SJCRH30 (cell line): ENCODE measurements at regions not wholly inside any gene's neighbourhood (a gene's known extent, or its start where the extent isn't known, plus 50 kb on each side); places are given as distances from the start of the nearest gene placed in this dataset.

Experiments
- DNase-seq, 2 experiments: peaks; one replicate each; pipeline ENCODE4 v3.0.0-alpha.2; 2015 to 2020
- H3K27ac ChIP-seq: fragments of 250-450 bp; sonication (Bioruptor Pico); 2 replicates; pipeline ENCODE4 v1.5.1; 2020; ENCODE audit warnings: mild to moderate bottlenecking, moderate library complexity
- H3K27me3 ChIP-seq: fragments of 250-450 bp; sonication (Bioruptor Pico); 2 replicates; pipeline ENCODE4 v1.5.1; 2020; ENCODE audit warnings: mild to moderate bottlenecking, moderate library complexity
- H3K36me3 ChIP-seq: fragments of 250-450 bp; sonication (Bioruptor Pico); 2 replicates; pipeline ENCODE4 v1.5.1; 2020; ENCODE audit warnings: mild to moderate bottlenecking, moderate library complexity
- H3K4me1 ChIP-seq: fragments of 250-450 bp; sonication (Bioruptor Pico); 2 replicates; pipeline ENCODE4 v1.5.1; 2020; ENCODE audit warnings: mild to moderate bottlenecking, moderate library complexity
- H3K4me3 ChIP-seq: fragments of 250-450 bp; sonication (Bioruptor Pico); 2 replicates; pipeline ENCODE4 v1.5.1; 2020; ENCODE audit warnings: mild to moderate bottlenecking, moderate library complexity
- H3K9me3 ChIP-seq: fragments of 250-450 bp; sonication (Bioruptor Pico); replicated peaks from 2 replicates; pipeline ENCODE4 v1.5.1; 2020; ENCODE audit warnings: mild to moderate bottlenecking, moderate library complexity

- H3K27me3 ChIP-seq: no peaks in the 10 kb centered on the region
- no peaks in the 10 kb centered on the region for H3K36me3 ChIP-seq
- DNase-seq: no peak
- no peaks in the 10 kb centered on the region for H3K9me3 ChIP-seq
- H3K27ac ChIP-seq: no peak overlapping the region
- no peak overlapping the region for H3K4me3 ChIP-seq
- H3K4me1 ChIP-seq: peaks cover 18% of the 10 kb centered on the region
These were observed 612.1 kb upstream of the SEMA6A start for GRCh38 chr5:117186751-117187150.

GRCh38 chr5:117183326-117183725 is 608.7 kb upstream of the SEMA6A start:
- Histone ChIP-seq H3K36me3 (no peaks in the 10 kb centered on the region), H3K4me1 (peaks cover 7% of the 10 kb centered on the region), H3K4me3 (no peak overlapping the region), H3K9me3 (peaks cover 3% of the 10 kb centered on the region; the same call in 1 of the 2 replicates), H3K27ac (no peak overlapping the region), H3K27me3 (no peaks in the 10 kb centered on the region)
- DNase-seq: peak in 1 of 2 experiments; percentile 9

- Histone ChIP-seq H3K4me3 (no peak overlapping the region), H3K27me3 (no peaks in the 10 kb centered on the region), H3K4me1 (no peaks in the 10 kb centered on the region; the same call in 1 of the 2 replicates), H3K36me3 (no peaks in the 10 kb centered on the region), H3K9me3 (peaks cover 3% of the 10 kb centered on the region; the same call in 1 of the 2 replicates), H3K27ac (no peak overlapping the region)
- no peak for DNase-seq
These were observed 607.5 kb upstream of the SEMA6A start for GRCh38 chr5:117182104-117182503.

- peaks cover 3% of the 10 kb centered on the region; the same call in 1 of the 2 replicates for H3K9me3 ChIP-seq
- H3K4me3 ChIP-seq: no peak overlapping the region
- H3K27me3 ChIP-seq: no peaks in the 10 kb centered on the region
- H3K36me3 ChIP-seq: no peaks in the 10 kb centered on the region
- no peak for DNase-seq
- H3K27ac ChIP-seq: no peak overlapping the region
- no peaks in the 10 kb centered on the region; the same call in 1 of the 2 replicates for H3K4me1 ChIP-seq
These were observed 602.7 kb upstream of the SEMA6A start for GRCh38 chr5:117177302-117177701.

GRCh38 chr5:117165068-117165467 is 590.4 kb upstream of the SEMA6A start:
- peak overlapping the region; percentile 71 for H3K27ac ChIP-seq
- H3K4me3 ChIP-seq: no peak overlapping the region
- H3K36me3 ChIP-seq: no peaks in the 10 kb centered on the region
- peak; percentile 26 to 75 for DNase-seq
- peaks cover 43% of the 10 kb centered on the region for H3K4me1 ChIP-seq
- no peaks in the 10 kb centered on the region for H3K27me3 ChIP-seq
- no peaks in the 10 kb centered on the region for H3K9me3 ChIP-seq

- Histone ChIP-seq H3K27ac (peak overlapping the region; percentile 93), H3K9me3 (no peaks in the 10 kb centered on the region), H3K27me3 (no peaks in the 10 kb centered on the region), H3K36me3 (no peaks in the 10 kb centered on the region), H3K4me3 (peak overlapping the region; percentile 39), H3K4me1 (peaks cover 43% of the 10 kb centered on the region)
- DNase-seq: peak; percentile 83 to 93
These were observed 587.2 kb upstream of the SEMA6A start for GRCh38 chr5:117161718-117162335.

GRCh38 chr5:117160391-117160790 is 585.8 kb upstream of the SEMA6A start:
- H3K4me3 ChIP-seq: no peak overlapping the region
- H3K36me3 ChIP-seq: no peaks in the 10 kb centered on the region
- H3K27me3 ChIP-seq: no peaks in the 10 kb centered on the region
- H3K9me3 ChIP-seq: 0 out of 2 replicates have a peak, but pooled peaks cover 4% of the 10 kb centered on the region
- H3K4me1 ChIP-seq: peaks cover 40% of the 10 kb centered on the region
- DNase-seq: peak in 1 of 2 experiments; percentile 19
- H3K27ac ChIP-seq: no peak overlapping the region

GRCh38 chr5:117149312-117149711 is 574.7 kb upstream of the SEMA6A start:
- H3K27ac ChIP-seq: no peak overlapping the region
- H3K9me3 ChIP-seq: no peaks in the 10 kb centered on the region
- no peaks in the 10 kb centered on the region; the same call in 1 of the 2 replicates for H3K4me1 ChIP-seq
- no peak overlapping the region for H3K4me3 ChIP-seq
- no peak for DNase-seq
- no peaks in the 10 kb centered on the region for H3K36me3 ChIP-seq
- no peaks in the 10 kb centered on the region for H3K27me3 ChIP-seq

GRCh38 chr5:117144086-117144485 is 569.5 kb upstream of the SEMA6A start:
- Histone ChIP-seq H3K27ac (no peak overlapping the region), H3K4me1 (no peaks in the 10 kb centered on the region), H3K27me3 (no peaks in the 10 kb centered on the region), H3K9me3 (no peaks in the 10 kb centered on the region), H3K36me3 (no peaks in the 10 kb centered on the region), H3K4me3 (no peak overlapping the region)
- peak in 1 of 2 experiments; percentile 30 for DNase-seq

- no peak for DNase-seq
- Histone ChIP-seq H3K36me3 (no peaks in the 10 kb centered on the region), H3K4me1 (no peaks in the 10 kb centered on the region), H3K9me3 (no peaks in the 10 kb centered on the region), H3K27me3 (no peaks in the 10 kb centered on the region), H3K27ac (no peak overlapping the region), H3K4me3 (no peak overlapping the region)
These were observed 568.8 kb upstream of the SEMA6A start for GRCh38 chr5:117143406-117143805.

- Histone ChIP-seq H3K36me3 (no peaks in the 10 kb centered on the region), H3K4me1 (no peaks in the 10 kb centered on the region), H3K4me3 (no peak overlapping the region), H3K27me3 (no peaks in the 10 kb centered on the region), H3K27ac (no peak overlapping the region), H3K9me3 (no peaks in the 10 kb centered on the region)
- no peak for DNase-seq
These were observed 563.9 kb upstream of the SEMA6A start for GRCh38 chr5:117138523-117138922.

- no peak overlapping the region for H3K27ac ChIP-seq
- H3K9me3 ChIP-seq: no peaks in the 10 kb centered on the region
- H3K4me1 ChIP-seq: peaks cover 22% of the 10 kb centered on the region
- H3K4me3 ChIP-seq: no peak overlapping the region
- no peaks in the 10 kb centered on the region for H3K27me3 ChIP-seq
- H3K36me3 ChIP-seq: no peaks in the 10 kb centered on the region
- DNase-seq: no peak
These were observed 561.2 kb upstream of the SEMA6A start for GRCh38 chr5:117135851-117136250.

GRCh38 chr5:117133198-117133597 is 558.6 kb upstream of the SEMA6A start:
- H3K9me3 ChIP-seq: no peaks in the 10 kb centered on the region
- no peaks in the 10 kb centered on the region for H3K36me3 ChIP-seq
- H3K27me3 ChIP-seq: no peaks in the 10 kb centered on the region
- peak overlapping the region; percentile 83 for H3K27ac ChIP-seq
- DNase-seq: no peak
- peaks cover 27% of the 10 kb centered on the region for H3K4me1 ChIP-seq
- H3K4me3 ChIP-seq: no peak overlapping the region

GRCh38 chr5:117131876-117132275 is 557.3 kb upstream of the SEMA6A start:
- Histone ChIP-seq H3K27ac (peak overlapping the region; percentile 83), H3K36me3 (no peaks in the 10 kb centered on the region), H3K4me3 (no peak overlapping the region), H3K4me1 (peaks cover 27% of the 10 kb centered on the region), H3K9me3 (peaks cover 3% of the 10 kb centered on the region; the same call in 1 of the 2 replicates), H3K27me3 (no peaks in the 10 kb centered on the region)
- DNase-seq: peak; percentile 84 to 96

- peak overlapping the region; percentile 83 for H3K27ac ChIP-seq
- peaks cover 7% of the 10 kb centered on the region for H3K9me3 ChIP-seq
- no peaks in the 10 kb centered on the region for H3K27me3 ChIP-seq
- no peaks in the 10 kb centered on the region for H3K36me3 ChIP-seq
- H3K4me3 ChIP-seq: no peak overlapping the region
- peak; percentile 66 to 82 for DNase-seq
- H3K4me1 ChIP-seq: peaks cover 27% of the 10 kb centered on the region
These were observed 556.5 kb upstream of the SEMA6A start for GRCh38 chr5:117131048-117131679.
